Common myeloid progenitor, CD34-positive (primary cell): ENCODE measurements at regions not wholly inside any gene's neighbourhood (a gene's known extent, or its start where the extent isn't known, plus 50 kb on each side); places are given as distances from the start of the nearest gene placed in this dataset.

ENCODE experiments used
- CTCF ChIA-PET: fragments of 350-600 bp; sonication (Branson Sonifier 250); formaldehyde crosslinking; loops from one replicate; lab custom pipeline; 2021; ENCODE audit warnings: antibody characterized with exemption; lab: Charles Lee
- POLR2A ChIA-PET: fragments of 350-600 bp; sonication (Branson Sonifier 250); formaldehyde crosslinking; loops from one replicate; lab custom pipeline; 2021; ENCODE audit warnings: antibody characterized with exemption; lab: Charles Lee
- DNase-seq, 3 donors: peaks; one replicate each; pipeline versions ENCODE4 v3.0.0 to v3.0.0-alpha.2; 2013
- H3K27ac ChIP-seq, 2 experiments: 1 replicate in 1 of 2; 2 replicates in 1 of 2; pipeline ENCODE4 v1.7.0; 2013; ENCODE audit warnings: inconsistent platforms in 2 of 2, low read length in 2 of 2, mild to moderate bottlenecking in 2 of 2, low read depth in 1 of 2, moderate library complexity in 1 of 2; ENCODE audit not compliant: severe bottlenecking in 2 of 2, insufficient read depth in 1 of 2, poor library complexity in 1 of 2
- H3K27me3 ChIP-seq, 5 experiments: replicated peaks in 2 of 5; 1 replicate in 3 of 5; 2 replicates in 2 of 5; pipeline versions ENCODE4 v1.6.1 to v1.7.0; 2013; ENCODE audit warnings: low read length in 4 of 5, mild to moderate bottlenecking in 2 of 5, moderate library complexity in 2 of 5, inconsistent platforms in 1 of 5; ENCODE audit not compliant: insufficient read depth in 5 of 5, control insufficient read depth in 4 of 5
- H3K36me3 ChIP-seq, 4 experiments: 1 replicate in 2 of 4; 2 replicates in 2 of 4; pipeline versions ENCODE4 v1.6.1 to v1.7.0; 2013; ENCODE audit warnings: low read length in 3 of 4, control low read depth in 1 of 4, mild to moderate bottlenecking in 1 of 4; ENCODE audit not compliant: control insufficient read depth in 4 of 4, insufficient read depth in 4 of 4
- H3K4me1 ChIP-seq, 4 experiments: 1 replicate in 3 of 4; 2 replicates in 1 of 4; pipeline versions ENCODE4 v1.6.1 to v1.7.1; 2013; ENCODE audit warnings: low read length in 3 of 4, mild to moderate bottlenecking in 3 of 4, control low read depth in 1 of 4, inconsistent platforms in 1 of 4, moderate library complexity in 1 of 4; ENCODE audit not compliant: control insufficient read depth in 4 of 4, insufficient read depth in 4 of 4; ENCODE audit errors: control extremely low read depth in 1 of 4
- H3K4me3 ChIP-seq, 7 experiments: 1 replicate in 4 of 7; 2 replicates in 3 of 7; pipeline versions ENCODE4 v1.5.1 to v1.7.0; 2013; ENCODE audit warnings: mild to moderate bottlenecking in 7 of 7, low read length in 6 of 7, moderate library complexity in 6 of 7, inconsistent platforms in 2 of 7, low read depth in 2 of 7, control low read depth in 1 of 7; ENCODE audit not compliant: insufficient read depth in 4 of 7, control insufficient read depth in 1 of 7; ENCODE audit errors: extremely low read depth in 1 of 7
- H3K9me3 ChIP-seq, 5 experiments: 1 replicate in 4 of 5; 2 replicates in 1 of 5; pipeline versions ENCODE4 v1.6.1 to v1.7.1; 2013; ENCODE audit warnings: low read length in 4 of 5, mild to moderate bottlenecking in 2 of 5, inconsistent platforms in 1 of 5, low read depth in 1 of 5, moderate library complexity in 1 of 5; ENCODE audit not compliant: control insufficient read depth in 4 of 5, insufficient read depth in 2 of 5; ENCODE audit errors: control extremely low read depth in 1 of 5
- WGBS: methylation state at CpG from one replicate; pipeline ENCODE4 v1.1.5; 2013; ENCODE audit not compliant: insufficient coverage; 5-methylcytosine and 5-hydroxymethylcytosine counted together

DNA sequence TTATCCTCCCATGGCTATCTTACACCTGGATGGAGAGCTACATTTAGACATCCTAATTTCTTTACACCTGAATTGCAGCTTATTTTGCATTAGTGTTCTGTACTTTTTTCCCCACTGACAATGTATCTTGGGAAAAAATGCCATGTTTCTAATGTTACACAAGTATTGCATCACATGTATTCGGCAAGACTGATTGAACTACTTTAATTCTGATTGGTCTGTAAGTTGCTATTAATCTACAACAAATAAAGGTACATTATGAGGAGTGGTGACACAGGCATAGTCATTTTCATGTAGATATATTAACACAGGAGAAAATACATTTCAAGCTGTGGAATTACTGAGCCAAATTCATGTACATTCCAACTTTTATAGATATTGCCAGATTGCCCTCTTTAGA lies 558.0 kb downstream of the TRIML1 start:
- Histone ChIP-seq H3K4me1 (no peaks in the 10 kb centered on the region), H3K27ac (no peak overlapping the region), H3K9me3 (no peaks in the 10 kb centered on the region), H3K27me3 (no peaks in the 10 kb centered on the region), H3K36me3 (no peaks in the 10 kb centered on the region), H3K4me3 (no peak overlapping the region)
- CTCF ChIA-PET = no interaction called here
- WGBS = no CpG with 5 or more reads among the region's 1 CpG
- POLR2A ChIA-PET = no interaction called here
- DNase-seq = no peak

DNA sequence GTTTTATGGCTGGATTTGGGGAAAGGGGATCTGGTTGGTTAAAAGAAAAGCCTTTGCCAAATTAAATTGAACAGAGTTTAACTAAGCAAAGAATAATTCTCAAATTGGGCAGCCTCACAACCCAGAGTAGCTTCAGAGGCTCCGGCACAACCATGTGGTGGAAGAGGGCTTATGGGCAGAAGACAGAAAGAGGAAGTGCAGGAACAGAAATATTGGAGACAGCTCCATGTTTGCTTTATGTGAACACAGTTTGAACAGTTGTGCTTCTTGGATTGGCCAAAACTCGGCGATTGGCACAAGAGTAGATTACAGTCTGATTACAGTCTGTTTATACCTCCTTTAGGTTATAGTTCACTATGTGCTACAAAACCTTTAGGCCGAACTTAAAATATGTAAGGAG lies 562.7 kb downstream of the TRIML1 start:
- Histone ChIP-seq H3K4me3 (no peak overlapping the region), H3K4me1 (no peaks in the 10 kb centered on the region), H3K27me3 (no peaks in the 10 kb centered on the region), H3K27ac (no peak overlapping the region), H3K36me3 (no peaks in the 10 kb centered on the region), H3K9me3 (no peaks in the 10 kb centered on the region)
- WGBS = 97% methylated on average over 4 of the region's 4 CpGs
- ChIA-PET POLR2A (no interaction called here), CTCF (no interaction called here)
- DNase-seq = no peak

DNA sequence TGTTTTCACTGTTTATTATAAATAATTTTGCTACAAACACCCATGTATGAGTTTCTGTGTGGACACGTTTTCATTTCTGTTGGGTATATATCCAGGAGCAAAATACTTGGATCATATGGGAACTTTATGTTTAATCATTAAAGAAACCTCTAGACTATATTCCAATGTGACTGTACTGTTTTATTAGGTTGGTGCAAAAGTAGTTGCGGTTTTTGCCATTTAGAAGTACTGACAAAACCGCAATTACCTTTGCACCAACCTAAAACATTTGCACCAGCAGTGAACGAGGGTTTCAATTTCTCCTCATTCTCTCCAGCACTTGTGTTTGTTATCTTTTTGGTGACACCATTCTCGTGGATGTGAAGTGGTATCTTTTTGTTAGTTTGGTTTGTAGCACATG lies 565.0 kb downstream of the TRIML1 start:
- H3K27me3 ChIP-seq = no peaks in the 10 kb centered on the region
- no peaks in the 10 kb centered on the region for H3K36me3 ChIP-seq
- H3K27ac ChIP-seq = no peak overlapping the region
- no peaks in the 10 kb centered on the region for H3K9me3 ChIP-seq
- no peak overlapping the region for H3K4me3 ChIP-seq
- ChIA-PET POLR2A (no interaction called here), CTCF (interaction anchor here (0.7 kb wide), 1 partner anchor 798 kb away, joined by 3 read pairs; no protein-coding TSS in a partner anchor)
- no peak for DNase-seq
- WGBS = 100% methylated on average over 1 of the region's 5 CpGs
- H3K4me1 ChIP-seq = no peaks in the 10 kb centered on the region

DNA sequence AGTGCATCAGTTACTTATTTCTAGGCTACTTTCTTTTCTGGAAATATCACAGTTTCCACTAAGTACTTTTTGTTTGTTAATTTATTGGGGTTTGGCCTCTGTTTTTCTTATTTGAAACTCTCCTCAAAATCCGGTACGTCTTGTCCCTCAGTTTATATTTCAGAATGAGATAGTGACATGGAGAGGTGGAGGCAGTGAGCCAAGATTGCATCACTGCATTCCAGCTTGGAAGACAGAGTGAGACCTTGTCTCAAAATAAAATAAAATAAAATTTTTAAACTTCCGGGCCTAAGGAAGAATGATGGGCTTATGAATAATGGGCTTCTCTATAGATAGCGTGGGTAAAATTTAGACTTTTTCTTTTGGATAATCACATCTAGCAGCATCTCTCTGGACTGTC lies 567.8 kb downstream of the TRIML1 start:
- CTCF ChIA-PET = no interaction called here
- no CpG with 5 or more reads among the region's 4 CpGs for WGBS

DNA sequence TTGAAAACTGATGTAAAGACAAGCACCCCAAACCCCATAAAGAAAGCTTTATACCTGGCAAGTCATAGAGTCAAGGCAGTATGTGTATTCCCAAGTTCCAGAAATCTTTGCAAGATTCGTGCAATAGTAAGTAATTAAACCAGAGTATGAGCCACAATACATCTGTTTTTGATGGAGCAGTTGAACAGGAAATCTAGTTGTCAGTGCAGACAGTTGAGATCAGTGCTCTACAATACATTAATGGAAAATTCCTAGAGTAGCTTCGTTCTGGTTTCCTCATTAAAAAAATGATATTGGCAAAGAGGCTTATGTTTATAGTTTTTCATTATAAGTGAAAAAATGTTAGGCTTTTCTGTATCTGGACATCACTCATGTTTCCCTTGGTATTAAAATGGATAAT lies 575.3 kb downstream of the TRIML1 start:
- Histone ChIP-seq H3K27ac (no peak overlapping the region), H3K9me3 (no peaks in the 10 kb centered on the region), H3K4me1 (no peaks in the 10 kb centered on the region), H3K36me3 (no peaks in the 10 kb centered on the region), H3K27me3 (no peaks in the 10 kb centered on the region), H3K4me3 (no peak overlapping the region)
- ChIA-PET CTCF (no interaction called here), POLR2A (no interaction called here)
- 70% methylated on average over 1 of the region's 2 CpGs for WGBS
- no peak for DNase-seq

More for the DNA sequence above, 567.8 kb downstream of the TRIML1 start:
- Histone ChIP-seq H3K9me3 (no peaks in the 10 kb centered on the region), H3K36me3 (no peaks in the 10 kb centered on the region), H3K27ac (no peak overlapping the region), H3K4me3 (no peak overlapping the region), H3K27me3 (no peaks in the 10 kb centered on the region), H3K4me1 (no peaks in the 10 kb centered on the region)
- POLR2A ChIA-PET = no interaction called here
- no peak for DNase-seq

DNA sequence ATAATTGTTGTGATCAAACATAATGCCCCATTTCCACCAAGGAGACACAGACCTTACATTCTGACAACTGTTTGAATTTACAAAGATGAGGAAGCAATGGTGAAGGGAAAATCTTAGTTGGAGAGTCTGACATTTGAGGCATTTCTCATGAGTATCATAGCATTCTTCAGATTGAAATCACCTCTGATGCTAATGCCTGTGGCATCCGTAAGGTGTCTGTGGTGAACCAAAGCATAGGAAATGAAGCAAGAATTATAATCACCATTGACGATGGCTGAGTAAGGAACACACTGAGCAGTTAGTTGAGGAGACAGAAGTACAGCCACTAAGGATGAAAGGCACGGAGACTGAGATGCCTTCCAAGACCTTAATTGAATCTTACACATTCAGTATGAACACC lies 575.7 kb downstream of the TRIML1 start:
- H3K36me3 ChIP-seq = no peaks in the 10 kb centered on the region
- ChIA-PET CTCF (no interaction called here), POLR2A (no interaction called here)
- 83% methylated on average over 1 of the region's 3 CpGs for WGBS
- no peak overlapping the region for H3K27ac ChIP-seq
- H3K4me3 ChIP-seq = no peak overlapping the region
- no peak for DNase-seq
- no peaks in the 10 kb centered on the region for H3K9me3 ChIP-seq
- H3K4me1 ChIP-seq = no peaks in the 10 kb centered on the region
- H3K27me3 ChIP-seq = no peaks in the 10 kb centered on the region

DNA sequence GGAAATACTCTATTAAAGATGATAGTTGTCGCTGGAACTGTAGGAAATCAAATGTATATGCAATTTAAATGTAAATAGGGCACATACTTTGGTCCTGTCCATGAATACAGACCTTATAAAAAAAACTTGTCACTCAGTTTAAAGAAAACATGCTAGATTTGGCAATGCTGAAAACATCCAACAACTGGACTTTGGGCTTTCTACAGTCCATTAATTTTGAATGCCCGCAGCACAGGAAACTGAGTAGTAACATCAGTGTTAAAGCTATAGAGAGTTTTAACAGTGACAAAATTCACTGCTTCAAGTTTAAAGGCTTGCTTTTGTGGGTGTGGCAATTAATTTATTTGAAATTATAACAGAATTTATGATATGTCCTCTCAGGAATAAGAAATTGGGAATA lies 578.4 kb downstream of the TRIML1 start:
- H3K36me3 ChIP-seq = no peaks in the 10 kb centered on the region
- POLR2A ChIA-PET = no interaction called here
- DNase-seq = no peak
- no peak overlapping the region for H3K27ac ChIP-seq
- H3K27me3 ChIP-seq = no peaks in the 10 kb centered on the region
- no peak overlapping the region for H3K4me3 ChIP-seq
- H3K9me3 ChIP-seq = no peaks in the 10 kb centered on the region
- WGBS = no CpG with 5 or more reads among the region's 2 CpGs
- H3K4me1 ChIP-seq = no peaks in the 10 kb centered on the region
- CTCF ChIA-PET = no interaction called here
